NB4 (cell line): ENCODE measurements at regions not wholly inside any gene's neighbourhood (a gene's known extent, or its start where the extent isn't known, plus 50 kb on each side); places are given as distances from the start of the nearest gene placed in this dataset.

Experiments used
- DNase-seq: peaks from one replicate; pipeline ENCODE4 v3.0.0; 2010; ENCODE audit warnings: low read depth
- H3K4me3 ChIP-seq: one replicate; pipeline ENCODE4 v1.5.1; 2011; ENCODE audit warnings: mild to moderate bottlenecking, low read depth, low read length, moderate library complexity
- MAX ChIP-seq: IDR thresholded peaks from 2 replicates; pipeline ENCODE4 v1.6.1; 2011; ENCODE audit warnings: low read depth, low read length
- MYC ChIP-seq: IDR thresholded peaks from 2 replicates; pipeline ENCODE4 v1.6.1; 2011; ENCODE audit warnings: low read depth, low read length
- POLR2A ChIP-seq: IDR thresholded peaks from 2 replicates; pipeline ENCODE4 v1.6.1; 2011; ENCODE audit warnings: mild to moderate bottlenecking; ENCODE audit not compliant: insufficient read length; ENCODE audit errors: extremely low read depth
- TF ChIP-seq, protein P1 (sequence below): IDR thresholded peaks from one replicate; pipeline ENCODE4 v1.5.1; 2012; ENCODE audit warnings: low read depth, low read length

GRCh38 chr3:153896197-153896596 lies 225.0 kb upstream of the ARHGEF26 start:
- no peak for DNase-seq
- TF ChIP-seq MAX (no peak), MYC (no peak), POLR2A (no peak)
- no peak overlapping the region for H3K4me3 ChIP-seq

DNA sequence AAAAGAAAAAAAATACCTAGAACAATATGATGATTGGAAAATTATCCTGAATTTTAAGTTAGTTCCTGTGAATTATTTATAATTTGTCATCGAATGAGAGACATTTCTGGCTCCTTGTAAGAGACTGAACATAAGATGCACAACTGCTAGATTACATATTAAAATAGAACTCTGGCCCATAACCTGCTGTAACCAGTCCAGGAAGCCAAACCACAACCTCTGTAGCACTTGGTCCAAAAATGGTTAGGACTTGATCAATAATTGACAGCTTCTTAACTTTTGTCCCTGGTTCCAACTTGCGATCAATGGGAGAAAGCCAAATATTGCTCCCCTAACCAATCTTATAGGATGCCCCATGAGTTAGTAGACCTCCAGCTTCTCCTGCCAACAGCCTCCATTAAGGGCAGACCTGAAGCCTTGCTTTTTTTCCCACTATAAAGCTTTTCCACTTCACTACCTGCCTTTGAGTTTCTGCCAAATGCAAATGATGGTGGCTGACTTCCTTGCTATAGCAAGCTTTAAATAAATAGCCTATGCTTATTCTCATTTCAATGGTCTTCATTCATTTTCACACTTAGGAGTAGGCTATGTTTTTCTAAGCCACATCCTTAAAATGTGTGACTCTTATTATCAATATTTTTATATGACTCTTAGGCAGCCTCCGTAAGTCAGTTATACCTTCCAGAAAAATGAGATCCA lies 224.0 kb upstream of the ARHGEF26 start:
- no peak overlapping the region for H3K4me3 ChIP-seq
- no peak for TF ChIP-seq MYC
- no peak for TF ChIP-seq POLR2A
- TF ChIP-seq MAX, result no peak
- TF ChIP-seq, protein P1, sequence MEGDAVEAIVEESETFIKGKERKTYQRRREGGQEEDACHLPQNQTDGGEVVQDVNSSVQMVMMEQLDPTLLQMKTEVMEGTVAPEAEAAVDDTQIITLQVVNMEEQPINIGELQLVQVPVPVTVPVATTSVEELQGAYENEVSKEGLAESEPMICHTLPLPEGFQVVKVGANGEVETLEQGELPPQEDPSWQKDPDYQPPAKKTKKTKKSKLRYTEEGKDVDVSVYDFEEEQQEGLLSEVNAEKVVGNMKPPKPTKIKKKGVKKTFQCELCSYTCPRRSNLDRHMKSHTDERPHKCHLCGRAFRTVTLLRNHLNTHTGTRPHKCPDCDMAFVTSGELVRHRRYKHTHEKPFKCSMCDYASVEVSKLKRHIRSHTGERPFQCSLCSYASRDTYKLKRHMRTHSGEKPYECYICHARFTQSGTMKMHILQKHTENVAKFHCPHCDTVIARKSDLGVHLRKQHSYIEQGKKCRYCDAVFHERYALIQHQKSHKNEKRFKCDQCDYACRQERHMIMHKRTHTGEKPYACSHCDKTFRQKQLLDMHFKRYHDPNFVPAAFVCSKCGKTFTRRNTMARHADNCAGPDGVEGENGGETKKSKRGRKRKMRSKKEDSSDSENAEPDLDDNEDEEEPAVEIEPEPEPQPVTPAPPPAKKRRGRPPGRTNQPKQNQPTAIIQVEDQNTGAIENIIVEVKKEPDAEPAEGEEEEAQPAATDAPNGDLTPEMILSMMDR, result no peak
- no peak for DNase-seq

DNA sequence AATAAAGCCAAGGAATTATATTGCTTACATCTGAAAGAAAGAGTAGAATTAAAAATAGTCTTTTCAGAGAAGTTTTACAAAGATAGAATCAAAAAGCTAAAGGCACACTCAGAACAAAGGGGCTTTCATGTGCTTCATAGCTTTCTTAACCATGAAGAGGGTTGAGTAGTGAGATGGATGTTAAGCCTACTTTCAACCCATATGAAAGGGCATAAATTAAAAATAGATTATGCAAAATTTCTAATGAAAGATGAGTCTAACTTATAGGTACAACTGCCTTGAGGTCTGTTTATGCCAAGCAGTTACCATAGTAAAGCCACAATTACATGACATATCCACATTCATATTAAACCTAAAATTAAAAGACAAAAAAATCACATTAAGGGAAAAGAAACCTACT lies 223.3 kb upstream of the ARHGEF26 start:
- no peak overlapping the region for H3K4me3 ChIP-seq
- TF ChIP-seq MYC (no peak), MAX (no peak)
- DNase-seq, result no peak

DNA sequence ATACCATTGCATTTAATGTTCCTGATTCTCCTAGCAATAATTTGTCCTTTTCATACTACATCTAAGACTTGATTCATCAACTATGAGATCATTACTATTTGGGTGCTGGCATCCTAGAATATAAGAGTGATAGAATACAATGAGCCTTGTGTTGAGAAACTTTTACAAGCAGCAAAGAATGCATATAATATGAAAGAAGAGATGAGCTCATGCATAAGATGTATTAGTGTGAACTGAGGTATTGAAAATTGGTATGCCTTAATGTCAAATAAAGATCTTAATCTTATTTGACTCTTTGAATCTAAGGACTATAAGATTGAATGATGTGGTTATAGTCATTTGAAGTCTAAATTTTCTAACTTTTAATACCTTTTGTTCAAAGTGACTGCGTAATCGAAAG lies 220.0 kb upstream of the ARHGEF26 start:
- no peak for DNase-seq
- TF ChIP-seq MAX, result no peak
- TF ChIP-seq MYC, result no peak
- TF ChIP-seq, protein P1, result no peak
- no peak for TF ChIP-seq POLR2A
- no peak overlapping the region for H3K4me3 ChIP-seq

DNA sequence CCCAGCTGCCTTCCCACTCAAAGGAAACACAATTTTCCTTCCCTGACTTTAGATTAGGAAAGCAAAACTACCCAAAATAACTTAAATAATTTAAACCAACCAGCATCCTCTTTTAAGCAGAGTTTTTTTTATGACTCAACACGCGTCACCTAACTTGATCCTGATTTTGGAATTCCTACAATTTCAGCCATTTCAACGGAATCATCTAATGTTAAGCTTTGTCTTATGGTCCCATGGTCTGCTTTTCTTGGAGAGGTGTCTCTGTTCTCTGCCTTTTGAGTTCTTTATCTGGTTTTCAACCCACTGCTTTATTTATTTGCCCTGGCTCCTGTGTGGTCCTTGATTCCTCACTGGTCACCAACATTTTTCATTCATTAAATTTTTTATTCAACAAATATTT lies 219.2 kb upstream of the ARHGEF26 start:
- no peak overlapping the region for H3K4me3 ChIP-seq
- TF ChIP-seq, protein P1, result no peak
- TF ChIP-seq POLR2A (no peak), MAX (no peak), MYC (no peak)
- no peak for DNase-seq

GRCh38 chr3:153903430-153903829 lies 217.8 kb upstream of the ARHGEF26 start:
- DNase-seq, result peak; percentile 3
- TF ChIP-seq MYC (no peak), MAX (no peak), POLR2A (no peak)
- TF ChIP-seq, protein P1, result no peak
- H3K4me3 ChIP-seq, result no peak overlapping the region
